Astrocyte (in vitro differentiated cells and primary cell): ENCODE measurements at regions not wholly inside any gene's neighbourhood (a gene's known extent, or its start where the extent isn't known, plus 50 kb on each side); places are given as distances from the start of the nearest gene placed in this dataset.

ENCODE experiments used
- DNase-seq: peaks from one replicate; pipeline ENCODE4 v3.0.0-alpha.2; 2010; ENCODE audit warnings: low read depth
- FAIRE-seq: peaks from 2 replicates; lab custom pipeline; 2011; peaks lifted over from hg19 to GRCh38; lab: Jason Lieb, UNC
- H2AFZ ChIP-seq: 2 replicates; pipeline ENCODE4 v1.6.0; 2012; ENCODE audit warnings: low read depth, low read length, inconsistent platforms
- H3K27ac ChIP-seq: 2 replicates; pipeline ENCODE4 v1.5.1; 2011; ENCODE audit warnings: low read depth, low read length, inconsistent platforms
- H3K27me3 ChIP-seq: 2 replicates; pipeline ENCODE4 v1.6.0; 2011; ENCODE audit warnings: low read length, inconsistent platforms; ENCODE audit not compliant: insufficient read depth
- H3K36me3 ChIP-seq: 2 replicates; pipeline ENCODE4 v1.5.1; 2011; ENCODE audit warnings: low read length, inconsistent platforms; ENCODE audit not compliant: insufficient read depth
- H3K4me1 ChIP-seq: 2 replicates; pipeline ENCODE4 v1.5.1; 2011; ENCODE audit warnings: low read length, inconsistent platforms; ENCODE audit not compliant: insufficient read depth
- H3K4me2 ChIP-seq: 2 replicates; pipeline ENCODE4 v1.6.0; 2012; ENCODE audit warnings: low read length, inconsistent platforms
- H3K4me3 ChIP-seq: 2 replicates; pipeline ENCODE4 v1.5.1; 2011; ENCODE audit warnings: low read depth, mild to moderate bottlenecking, low read length, inconsistent platforms; ENCODE audit not compliant: insufficient read depth
- H3K79me2 ChIP-seq: 2 replicates; pipeline ENCODE4 v1.6.0; 2012; ENCODE audit warnings: mild to moderate bottlenecking, low read length, inconsistent platforms; ENCODE audit not compliant: insufficient read depth
- H3K9ac ChIP-seq: 2 replicates; pipeline ENCODE4 v1.6.0; 2012; ENCODE audit warnings: mild to moderate bottlenecking, low read length, inconsistent platforms
- H3K9me3 ChIP-seq: 2 replicates; pipeline ENCODE4 v1.5.1; 2012; ENCODE audit warnings: low read depth, mild to moderate bottlenecking, low read length, inconsistent platforms; ENCODE audit not compliant: insufficient read depth
- H4K20me1 ChIP-seq: 2 replicates; pipeline ENCODE4 v1.6.0; 2012; ENCODE audit warnings: low read length, inconsistent platforms; ENCODE audit not compliant: insufficient read depth
- H3K27ac Mint-ChIP-seq: one replicate; pipeline ENCODE4 v1.8.0; 2021; ENCODE audit warnings: mild to moderate bottlenecking, mixed read lengths; ENCODE audit not compliant: unreplicated experiment
- H3K27me3 Mint-ChIP-seq: one replicate; pipeline ENCODE4 v1.8.0; 2021; ENCODE audit warnings: low read depth, mixed read lengths; ENCODE audit not compliant: unreplicated experiment
- H3K36me3 Mint-ChIP-seq: one replicate; pipeline ENCODE4 v1.8.0; 2021; ENCODE audit warnings: low read depth, mixed read lengths; ENCODE audit not compliant: unreplicated experiment
- H3K4me1 Mint-ChIP-seq: one replicate; pipeline ENCODE4 v1.8.0; 2021; ENCODE audit warnings: low read depth, mixed read lengths; ENCODE audit not compliant: unreplicated experiment
- H3K4me3 Mint-ChIP-seq: one replicate; pipeline ENCODE4 v1.8.0; 2021; ENCODE audit warnings: mild to moderate bottlenecking, moderate library complexity, mixed read lengths; ENCODE audit not compliant: unreplicated experiment
- H3K9me3 Mint-ChIP-seq: one replicate; pipeline ENCODE4 v1.8.0; 2021; ENCODE audit warnings: mild to moderate bottlenecking, mixed read lengths; ENCODE audit not compliant: unreplicated experiment
- EZH2 ChIP-seq: IDR thresholded peaks from 2 replicates; pipeline ENCODE4 v1.6.1; 2012; ENCODE audit warnings: mild to moderate bottlenecking, low read length, inconsistent platforms; ENCODE audit not compliant: insufficient read depth
- TF ChIP-seq, protein P1 (sequence below): IDR thresholded peaks from 2 replicates; pipeline ENCODE4 v1.5.1; 2011; ENCODE audit warnings: low read depth, mild to moderate bottlenecking, inconsistent platforms, low read length, moderate library complexity; ENCODE audit not compliant: insufficient read depth

DNA sequence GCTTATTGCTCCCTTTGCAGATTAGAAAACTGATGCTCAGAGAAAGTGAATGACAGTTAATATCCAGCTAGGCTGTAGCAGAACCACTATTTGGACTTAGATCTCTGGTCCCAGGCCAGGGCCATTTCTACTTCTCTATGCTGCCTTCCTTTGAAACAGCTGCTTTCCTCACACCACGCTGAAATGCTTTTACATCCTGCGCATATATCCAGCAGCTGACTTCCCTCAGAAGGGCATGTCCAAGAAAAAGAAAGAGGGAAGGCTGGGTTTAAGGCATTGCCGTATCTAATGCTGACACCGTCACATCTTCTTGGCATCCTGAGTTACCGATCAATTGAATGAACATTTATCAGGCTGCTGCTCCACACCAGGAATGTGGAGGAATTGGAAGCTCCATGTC, 122.4 kb downstream of the UBE2U start:
- Mint-ChIP-seq H3K27ac (no peak overlapping the region), H3K4me1 (no peaks in the 10 kb centered on the region), H3K36me3 (no peaks in the 10 kb centered on the region), H3K9me3 (no peaks in the 10 kb centered on the region), H3K27me3 (peaks cover 20% of the 10 kb centered on the region), H3K4me3 (no peak overlapping the region)
- Histone ChIP-seq H3K4me2 (no peak overlapping the region), H3K4me1 (no peaks in the 10 kb centered on the region), H3K9me3 (no peaks in the 10 kb centered on the region), H3K36me3 (no peaks in the 10 kb centered on the region), H3K79me2 (no peaks in the 10 kb centered on the region), H2AFZ (no peak overlapping the region), H3K4me3 (no peak overlapping the region), H3K9ac (no peak overlapping the region), H3K27me3 (no peaks in the 10 kb centered on the region), H3K27ac (no peak overlapping the region), H4K20me1 (no peaks in the 10 kb centered on the region)
- FAIRE-seq (no peak), DNase-seq (no peak)
- TF ChIP-seq EZH2 = no peak
- TF ChIP-seq, protein P1, sequence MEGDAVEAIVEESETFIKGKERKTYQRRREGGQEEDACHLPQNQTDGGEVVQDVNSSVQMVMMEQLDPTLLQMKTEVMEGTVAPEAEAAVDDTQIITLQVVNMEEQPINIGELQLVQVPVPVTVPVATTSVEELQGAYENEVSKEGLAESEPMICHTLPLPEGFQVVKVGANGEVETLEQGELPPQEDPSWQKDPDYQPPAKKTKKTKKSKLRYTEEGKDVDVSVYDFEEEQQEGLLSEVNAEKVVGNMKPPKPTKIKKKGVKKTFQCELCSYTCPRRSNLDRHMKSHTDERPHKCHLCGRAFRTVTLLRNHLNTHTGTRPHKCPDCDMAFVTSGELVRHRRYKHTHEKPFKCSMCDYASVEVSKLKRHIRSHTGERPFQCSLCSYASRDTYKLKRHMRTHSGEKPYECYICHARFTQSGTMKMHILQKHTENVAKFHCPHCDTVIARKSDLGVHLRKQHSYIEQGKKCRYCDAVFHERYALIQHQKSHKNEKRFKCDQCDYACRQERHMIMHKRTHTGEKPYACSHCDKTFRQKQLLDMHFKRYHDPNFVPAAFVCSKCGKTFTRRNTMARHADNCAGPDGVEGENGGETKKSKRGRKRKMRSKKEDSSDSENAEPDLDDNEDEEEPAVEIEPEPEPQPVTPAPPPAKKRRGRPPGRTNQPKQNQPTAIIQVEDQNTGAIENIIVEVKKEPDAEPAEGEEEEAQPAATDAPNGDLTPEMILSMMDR = no peak

DNA sequence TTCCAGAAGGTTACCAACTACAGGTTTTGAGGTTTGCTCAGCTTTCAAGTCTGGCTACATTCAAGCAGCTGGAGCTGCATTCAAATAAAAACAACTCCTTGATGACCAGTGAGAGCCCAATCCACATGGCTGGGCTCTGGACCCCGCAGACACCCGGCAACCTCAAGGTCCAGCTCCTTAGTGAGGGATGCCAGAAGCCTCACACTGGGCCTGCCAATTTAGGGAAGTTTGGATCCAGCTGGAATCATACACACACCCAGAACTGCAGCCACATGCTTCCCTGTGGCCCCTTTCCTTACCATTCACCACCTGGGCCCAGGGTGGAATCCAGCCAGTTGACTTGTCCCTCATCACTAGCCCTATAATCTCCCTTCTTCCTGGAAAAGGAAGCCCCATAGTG, 123.7 kb downstream of the UBE2U start:
- Histone ChIP-seq H3K4me1 (no peaks in the 10 kb centered on the region), H4K20me1 (no peaks in the 10 kb centered on the region), H3K27me3 (no peaks in the 10 kb centered on the region), H3K4me3 (no peak overlapping the region), H3K36me3 (no peaks in the 10 kb centered on the region), H3K4me2 (no peak overlapping the region), H3K9me3 (no peaks in the 10 kb centered on the region), H3K9ac (no peak overlapping the region), H2AFZ (no peak overlapping the region), H3K79me2 (no peaks in the 10 kb centered on the region), H3K27ac (no peak overlapping the region)
- H3K27me3 Mint-ChIP-seq = peaks cover 22% of the 10 kb centered on the region
- no peak overlapping the region for H3K4me3 Mint-ChIP-seq
- H3K27ac Mint-ChIP-seq = no peak overlapping the region
- no peak for TF ChIP-seq EZH2
- TF ChIP-seq, protein P1 = no peak
- H3K36me3 Mint-ChIP-seq = no peaks in the 10 kb centered on the region
- no peaks in the 10 kb centered on the region for H3K4me1 Mint-ChIP-seq
- DNase-seq (no peak), FAIRE-seq (no peak)
- H3K9me3 Mint-ChIP-seq = no peaks in the 10 kb centered on the region

DNA sequence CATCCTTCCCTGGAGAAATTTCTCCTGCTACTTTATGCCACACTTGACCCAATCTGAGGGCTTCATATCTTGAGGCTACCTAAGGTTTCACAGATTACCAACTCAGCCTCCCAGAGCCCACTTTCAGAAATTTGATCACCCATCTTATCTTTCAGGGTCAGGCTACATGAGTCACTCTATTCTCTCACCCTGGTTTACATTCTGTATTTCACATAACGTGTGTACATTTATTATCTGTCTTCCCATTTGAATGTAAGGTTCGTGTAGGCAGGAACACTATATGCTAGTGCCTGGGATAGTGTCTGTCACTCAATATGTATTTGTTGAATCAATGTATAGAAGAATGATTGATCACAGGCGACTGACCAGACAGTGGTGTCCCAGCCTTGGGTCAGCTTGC, 124.8 kb downstream of the UBE2U start:
- Histone ChIP-seq H3K36me3 (no peaks in the 10 kb centered on the region), H3K9ac (no peak overlapping the region), H3K4me1 (no peaks in the 10 kb centered on the region), H3K9me3 (no peaks in the 10 kb centered on the region), H3K27me3 (no peaks in the 10 kb centered on the region), H3K79me2 (no peaks in the 10 kb centered on the region), H4K20me1 (no peaks in the 10 kb centered on the region), H3K4me3 (no peak overlapping the region), H3K27ac (no peak overlapping the region), H3K4me2 (no peak overlapping the region), H2AFZ (no peak overlapping the region)
- no peaks in the 10 kb centered on the region for H3K4me1 Mint-ChIP-seq
- FAIRE-seq = no peak
- no peak overlapping the region for H3K4me3 Mint-ChIP-seq
- peaks cover 22% of the 10 kb centered on the region for H3K27me3 Mint-ChIP-seq
- DNase-seq = no peak
- peaks cover 2% of the 10 kb centered on the region for H3K9me3 Mint-ChIP-seq
- no peak for TF ChIP-seq EZH2
- TF ChIP-seq, protein P1 = no peak
- no peaks in the 10 kb centered on the region for H3K36me3 Mint-ChIP-seq
- H3K27ac Mint-ChIP-seq = no peak overlapping the region
